ENCODE measurements at regions not wholly inside any gene's neighbourhood (a gene's known extent, or its start where the extent isn't known, plus 50 kb on each side); places are given as distances from the start of the nearest gene placed in this dataset.
A peak's percentile ranks its signal among the peaks of the same experiment; 100 is the strongest.
"Not testable (repeated sequence)": the region's sequence is repeated elsewhere in the genome, so short reads cannot be mapped to it uniquely, and the experiment has no call there.

GRCh38 chr3:195669310-195669709 lies 51.5 kb upstream of the MUC20 start:
- not testable (repeated sequence) for DNase-seq

- not testable (repeated sequence) for DNase-seq
Observed at GRCh38 chr3:195668131-195668766, 52.5 kb upstream of the MUC20 start.

GRCh38 chr3:195665311-195665710 lies 55.5 kb upstream of the MUC20 start:
- DNase-seq, result not testable (repeated sequence)

- not testable (repeated sequence) for DNase-seq
Observed at GRCh38 chr3:195664131-195664530, 56.6 kb upstream of the MUC20 start.

- not testable (repeated sequence) for DNase-seq
Observed at GRCh38 chr3:195659136-195659533, 61.6 kb upstream of the MUC20 start.

GRCh38 chr3:195658381-195659135 lies 62.2 kb upstream of the MUC20 start:
- not testable (repeated sequence) for DNase-seq

- DNase-seq, result peak; percentile 86
Observed at GRCh38 chr3:195657475-195658372, 63.1 kb upstream of the MUC20 start.

GRCh38 chr3:195656091-195656490 lies 64.7 kb upstream of the MUC20 start:
- not testable (repeated sequence) for DNase-seq

- not testable (repeated sequence) for DNase-seq
Observed at GRCh38 chr3:195654746-195655145, 66.0 kb upstream of the MUC20 start.

- DNase-seq, result not testable (repeated sequence)
Observed at GRCh38 chr3:195654138-195654537, 66.6 kb upstream of the MUC20 start.

- not testable (repeated sequence) for DNase-seq
Observed at GRCh38 chr3:195653641-195654040, 67.1 kb upstream of the MUC20 start.

- DNase-seq, result not testable (repeated sequence)
Observed at GRCh38 chr3:195647912-195648702, 64.4 kb upstream of the APOD start.

GRCh38 chr3:195645872-195646271 lies 62.1 kb upstream of the APOD start:
- not testable (repeated sequence) for DNase-seq

- not testable (repeated sequence) for DNase-seq
Observed at GRCh38 chr3:195643245-195643644, 59.5 kb upstream of the APOD start.

- not testable (repeated sequence) for DNase-seq
Observed at GRCh38 chr3:195642311-195642710, 58.6 kb upstream of the APOD start.

GRCh38 chr3:195638456-195638855 lies 54.7 kb upstream of the APOD start:
- DNase-seq, result not testable (repeated sequence)

- DNase-seq, result not testable (repeated sequence)
Observed at GRCh38 chr3:195637473-195638233, 53.9 kb upstream of the APOD start.

- not testable (repeated sequence) for DNase-seq
Observed at GRCh38 chr3:195637011-195637410, 53.3 kb upstream of the APOD start.

- not testable (repeated sequence) for DNase-seq
Observed at GRCh38 chr3:195635898-195636685, 52.4 kb upstream of the APOD start.

- DNase-seq, result not testable (repeated sequence)
Observed at GRCh38 chr3:195635262-195635873, 51.6 kb upstream of the APOD start.
